Caco-2 (cell line): ENCODE measurements at regions not wholly inside any gene's neighbourhood (a gene's known extent, or its start where the extent isn't known, plus 50 kb on each side); places are given as distances from the start of the nearest gene placed in this dataset.

Experiments
- BruUV-seq: library from RNA; stranded (reverse); fragments of 400-500 nt; replicated peaks from 2 replicates; lab custom pipeline; 2021; lab: Mats Ljungman, UMichigan
- CTCF ChIA-PET: fragments of 300-600 bp; sonication (Branson Sonifier 250); formaldehyde crosslinking; loops from one replicate; lab custom pipeline; 2022; ENCODE audit warnings: antibody characterized with exemption; lab: Charles Lee
- POLR2A ChIA-PET: fragments of 300-600 bp; sonication (Branson Sonifier 250); formaldehyde crosslinking; loops from one replicate; lab custom pipeline; 2022; ENCODE audit warnings: antibody characterized with exemption; lab: Charles Lee
- DNase-seq, 2 experiments: peaks; one replicate each; pipeline versions ENCODE4 v3.0.0 to v3.0.0-alpha.2; 2020 to 2022
- H3K27me3 ChIP-seq: replicated peaks from 2 replicates; pipeline ENCODE4 v1.6.0; 2011; ENCODE audit warnings: low read length; ENCODE audit not compliant: control insufficient read depth, insufficient read depth
- H3K36me3 ChIP-seq: 2 replicates; pipeline ENCODE4 v1.5.1; 2011; ENCODE audit warnings: low read length; ENCODE audit not compliant: control insufficient read depth, insufficient read depth
- H3K4me1 ChIP-seq: fragments of 250-450 bp; sonication (Bioruptor Pico); 2 replicates; pipeline ENCODE4 v1.5.1; 2020; ENCODE audit warnings: mild to moderate bottlenecking
- H3K4me3 ChIP-seq: 2 replicates; pipeline ENCODE4 v1.5.1; 2011; ENCODE audit warnings: low read depth, mild to moderate bottlenecking, control low read depth, low read length
- H3K9me3 ChIP-seq: fragments of 250-450 bp; sonication (Bioruptor Pico); 2 replicates; pipeline ENCODE4 v1.5.1; 2020; ENCODE audit warnings: mild to moderate bottlenecking, moderate library complexity
- H3K27ac Mint-ChIP-seq: one replicate; pipeline ENCODE4 v1.8.0; 2022; ENCODE audit warnings: mixed read lengths; ENCODE audit not compliant: unreplicated experiment
- H3K27me3 Mint-ChIP-seq: one replicate; pipeline ENCODE4 v1.8.0; 2022; ENCODE audit warnings: mixed read lengths; ENCODE audit not compliant: insufficient read depth, unreplicated experiment
- H3K36me3 Mint-ChIP-seq: one replicate; pipeline ENCODE4 v1.8.0; 2022; ENCODE audit warnings: mild to moderate bottlenecking, mixed read lengths; ENCODE audit not compliant: insufficient read depth, unreplicated experiment
- H3K4me1 Mint-ChIP-seq: one replicate; pipeline ENCODE4 v1.8.0; 2022; ENCODE audit warnings: low read depth, mixed read lengths; ENCODE audit not compliant: unreplicated experiment
- H3K4me3 Mint-ChIP-seq: one replicate; pipeline ENCODE4 v1.8.0; 2022; ENCODE audit warnings: mild to moderate bottlenecking, moderate library complexity, mixed read lengths; ENCODE audit not compliant: unreplicated experiment
- H3K9me3 Mint-ChIP-seq: one replicate; pipeline ENCODE4 v1.8.0; 2022; ENCODE audit warnings: mixed read lengths; ENCODE audit not compliant: unreplicated experiment
- CTCF ChIP-seq, 2 experiments: fragments of 200-600 bp in 1 of 2; IDR thresholded peaks; 1 replicate in 1 of 2; 2 replicates in 1 of 2; pipeline versions ENCODE4 v1.5.1 to v1.8.0; 2011 to 2022; ENCODE audit warnings: antibody characterized with exemption in 1 of 2, control low read depth in 1 of 2, inconsistent platforms in 1 of 2, low read depth in 1 of 2, low read length in 1 of 2, mild to moderate bottlenecking in 1 of 2, moderate library complexity in 1 of 2; ENCODE audit not compliant: insufficient read depth in 1 of 2, severe bottlenecking in 1 of 2, unreplicated experiment in 1 of 2
- intact Hi-C: fragments of 100-400 bp; cut with micrococcal nuclease; formaldehyde crosslinking; loops from one replicate; pipeline ENCODE4 v1.10.0; 2022; ENCODE audit not compliant: unreplicated experiment

GRCh38 chr11:87753143-87753542 lies 422.1 kb downstream of the RAB38 start:
- H3K4me3 Mint-ChIP-seq: no peak overlapping the region
- Histone ChIP-seq H3K36me3 (no peaks in the 10 kb centered on the region), H3K27me3 (0 out of 2 replicates have a peak, but pooled peaks cover 1% of the 10 kb centered on the region), H3K4me1 (no peaks in the 10 kb centered on the region), H3K4me3 (no peak overlapping the region), H3K9me3 (no peaks in the 10 kb centered on the region)
- H3K27ac Mint-ChIP-seq: no peak overlapping the region
- no peaks in the 10 kb centered on the region for H3K9me3 Mint-ChIP-seq
- DNase-seq: no peak
- H3K36me3 Mint-ChIP-seq: no peaks in the 10 kb centered on the region
- BruUV-seq: no TSS peak
- TF ChIP-seq CTCF (IDR thresholded peaks at IDR 0.05; ENCODE audit: insufficient read depth in 1 of 2, low read depth in 1 of 2, low read length in 1 of 2, severe bottlenecking in 1 of 2, unreplicated experiment in 1 of 2): no peak
- ChIA-PET CTCF (no interaction called here), POLR2A (no interaction called here)
- H3K27me3 Mint-ChIP-seq: peaks cover 5% of the 10 kb centered on the region
- H3K4me1 Mint-ChIP-seq: no peaks in the 10 kb centered on the region
- intact Hi-C loops: loop anchor here (5.0 kb wide), 1 partner anchor 49 kb away; no protein-coding TSS in a partner anchor

- Histone ChIP-seq H3K4me1 (no peaks in the 10 kb centered on the region), H3K4me3 (no peak overlapping the region), H3K9me3 (no peaks in the 10 kb centered on the region), H3K36me3 (no peaks in the 10 kb centered on the region), H3K27me3 (no peaks in the 10 kb centered on the region)
- Mint-ChIP-seq H3K9me3 (no peaks in the 10 kb centered on the region), H3K36me3 (no peaks in the 10 kb centered on the region), H3K4me1 (peaks cover 7% of the 10 kb centered on the region), H3K27ac (no peak overlapping the region), H3K4me3 (no peak overlapping the region), H3K27me3 (no peaks in the 10 kb centered on the region)
- intact Hi-C loops: loop anchor here (1.0 to 5.0 kb wide), 4 partner anchors 69 to 801 kb away; no protein-coding TSS in a partner anchor
- no TSS peak for BruUV-seq
- TF ChIP-seq CTCF (IDR thresholded peaks at IDR 0.05; ENCODE audit: insufficient read depth in 1 of 2, low read depth in 1 of 2, low read length in 1 of 2, severe bottlenecking in 1 of 2, unreplicated experiment in 1 of 2): peak; percentile 33 to 49
- POLR2A ChIA-PET: no interaction called here
- CTCF ChIA-PET: no interaction called here
- DNase-seq: peak in 1 of 2 experiments; percentile 39
Observed at GRCh38 chr11:87743007-87743406, 432.2 kb downstream of the RAB38 start.

GRCh38 chr11:87740968-87741367 lies 434.3 kb downstream of the RAB38 start:
- Mint-ChIP-seq H3K27ac (no peak overlapping the region), H3K36me3 (no peaks in the 10 kb centered on the region), H3K4me3 (no peak overlapping the region), H3K27me3 (no peaks in the 10 kb centered on the region), H3K4me1 (peaks cover 7% of the 10 kb centered on the region), H3K9me3 (no peaks in the 10 kb centered on the region)
- H3K36me3 ChIP-seq: no peaks in the 10 kb centered on the region
- intact Hi-C loops: loop anchor here (5.0 kb wide), 2 partner anchors 71 to 279 kb away; no protein-coding TSS in a partner anchor
- no peak for TF ChIP-seq CTCF (IDR thresholded peaks at IDR 0.05; ENCODE audit: insufficient read depth in 1 of 2, low read depth in 1 of 2, low read length in 1 of 2, severe bottlenecking in 1 of 2, unreplicated experiment in 1 of 2)
- H3K4me1 ChIP-seq: no peaks in the 10 kb centered on the region
- ChIA-PET CTCF (no interaction called here), POLR2A (no interaction called here)
- H3K9me3 ChIP-seq: no peaks in the 10 kb centered on the region
- H3K4me3 ChIP-seq: no peak overlapping the region
- BruUV-seq: no TSS peak
- H3K27me3 ChIP-seq: no peaks in the 10 kb centered on the region
- DNase-seq: no peak
